HepG2 (cell line): ENCODE measurements at regions not wholly inside any gene's neighbourhood (a gene's known extent, or its start where the extent isn't known, plus 50 kb on each side); places are given as distances from the start of the nearest gene placed in this dataset.

Experiments
- ATAC-seq: fragments of 200-7000 bp; cut with Tn5 transposase; 3 replicates; pipeline ENCODE4 v1.9.1; 2020; ENCODE audit warnings: mild to moderate bottlenecking, moderate library complexity
- BruUV-seq: library from RNA; stranded (reverse); fragments of 400-500 nt; replicated peaks from 2 replicates; lab custom pipeline; 2021; lab: Mats Ljungman, UMichigan
- CTCF ChIA-PET: fragments of 300-600 bp; formaldehyde crosslinking; extraction: SDS; loops from one replicate; lab custom pipeline; 2021; ENCODE audit warnings: low total read pairs, inconsistent platforms, low intra/inter-chr PET ratio; lab: Yijun Ruan, JAX
- POLR2A ChIA-PET: fragments of 350-600 bp; sonication (Branson Sonifier 250); formaldehyde crosslinking; loops from one replicate; lab custom pipeline; 2020; ENCODE audit warnings: antibody characterized with exemption, inconsistent platforms; lab: Yijun Ruan, JAX
- DNase-seq: peaks from one replicate; pipeline ENCODE4 v3.0.0-alpha.2; 2015; ENCODE audit warnings: low spot score
- FAIRE-seq: peaks from 3 replicates; lab custom pipeline; 2011; peaks lifted over from hg19 to GRCh38; lab: Jason Lieb, UNC
- H2AFZ ChIP-seq: one replicate; pipeline ENCODE4 v1.6.1; 2011; ENCODE audit warnings: low read length, inconsistent platforms
- H3K27ac ChIP-seq: fragments of 300-600 bp; 3 replicates; pipeline ENCODE4 v1.8.0; 2011; ENCODE audit warnings: mixed run types, mild to moderate bottlenecking, mixed read lengths, low read length, inconsistent platforms; ENCODE audit not compliant: insufficient read depth; ENCODE audit errors: extremely low read length
- H3K27me3 ChIP-seq, 2 experiments: fragments of 200-600 bp in 1 of 2; 2 replicates in 1 of 2; 3 replicates in 1 of 2; pipeline versions ENCODE4 v1.6.0 to v1.8.0; 2011; ENCODE audit warnings: low read length in 2 of 2, mild to moderate bottlenecking in 2 of 2, moderate library complexity in 2 of 2, inconsistent platforms in 1 of 2; ENCODE audit not compliant: insufficient read depth in 2 of 2, control insufficient read depth in 1 of 2
- H3K36me3 ChIP-seq, 2 experiments: fragments of 200-600 bp in 1 of 2; replicated peaks in 1 of 2; 2 replicates in 1 of 2; 3 replicates in 1 of 2; pipeline versions ENCODE4 v1.5.1 to v1.8.0; 2011; ENCODE audit warnings: low read length in 2 of 2, inconsistent platforms in 1 of 2; ENCODE audit not compliant: insufficient read depth in 2 of 2, control insufficient read depth in 1 of 2
- H3K4me1 ChIP-seq: 2 replicates; pipeline ENCODE4 v1.5.1; 2012; ENCODE audit warnings: low read length, inconsistent platforms; ENCODE audit not compliant: insufficient read depth
- H3K4me2 ChIP-seq: 2 replicates; pipeline ENCODE4 v1.6.0; 2011; ENCODE audit warnings: low read depth, low read length, inconsistent platforms
- H3K4me3 ChIP-seq, 3 experiments: fragments of 200-600 bp in 1 of 3; sonication (generic), shearing (Covaris generic) in 1 of 3; replicated peaks in 1 of 3; 2 replicates each; pipeline ENCODE4 v1.5.1; 2011 to 2016; ENCODE audit warnings: low read length in 3 of 3, inconsistent platforms in 2 of 3, low read depth in 2 of 3, mild to moderate bottlenecking in 2 of 3, control low read depth in 1 of 3, mixed read lengths in 1 of 3; ENCODE audit not compliant: insufficient read depth in 1 of 3
- H3K79me2 ChIP-seq: one replicate; pipeline ENCODE4 v1.6.1; 2011; ENCODE audit warnings: low read length, inconsistent platforms; ENCODE audit not compliant: insufficient read depth
- H3K9ac ChIP-seq: 2 replicates; pipeline ENCODE4 v1.6.0; 2011; ENCODE audit warnings: mild to moderate bottlenecking, low read depth, low read length, inconsistent platforms; ENCODE audit not compliant: insufficient read depth
- H3K9me3 ChIP-seq: 2 replicates; pipeline ENCODE4 v1.5.1; 2012; ENCODE audit warnings: mild to moderate bottlenecking, low read length
- H4K20me1 ChIP-seq: 2 replicates; pipeline ENCODE4 v1.6.0; 2011; ENCODE audit warnings: inconsistent platforms, mild to moderate bottlenecking, low read length, moderate library complexity; ENCODE audit not compliant: insufficient read depth
- EEA1 ChIP-seq: sonication (generic); formaldehyde crosslinking; IDR thresholded peaks from 2 replicates; pipeline ENCODE4 v1.5.1; 2020; ENCODE audit warnings: mild to moderate bottlenecking, missing genetic modification reagents, borderline replicate concordance
- FUBP1 ChIP-seq: sonication (generic); formaldehyde crosslinking; IDR thresholded peaks from 2 replicates; pipeline ENCODE4 v1.5.1; 2020; ENCODE audit warnings: missing genetic modification reagents, mild to moderate bottlenecking, borderline replicate concordance
- HNRNPH1 ChIP-seq: fragments of 200-400 bp; formaldehyde crosslinking; optimal IDR thresholded peaks from 2 replicates; pipeline ENCODE3; 2017; ENCODE audit warnings: mild to moderate bottlenecking, low read depth, low read length
- NFIC ChIP-seq: IDR thresholded peaks from 2 replicates; pipeline ENCODE4 v1.6.1; 2012; ENCODE audit warnings: mild to moderate bottlenecking, low read length, inconsistent platforms
- PITX1 ChIP-seq: sonication (generic); formaldehyde crosslinking; IDR thresholded peaks from 2 replicates; pipeline ENCODE4 v1.5.1; 2020; ENCODE audit warnings: mild to moderate bottlenecking, missing genetic modification reagents
- POGK ChIP-seq: sonication (generic); formaldehyde crosslinking; conservative IDR thresholded peaks from 2 replicates; pipeline ENCODE4 v1.8.0; 2022; ENCODE audit warnings: mild to moderate bottlenecking, moderate library complexity, missing genetic modification reagents
- RBM39 ChIP-seq: fragments of 200-400 bp; formaldehyde crosslinking; IDR thresholded peaks from one replicate; pipeline ENCODE4 v1.6.1; 2018; ENCODE audit warnings: antibody characterized with exemption, mild to moderate bottlenecking, low read depth, low read length; ENCODE audit not compliant: poor library complexity, severe bottlenecking
- ZBTB26 ChIP-seq: IDR thresholded peaks from 2 replicates; pipeline ENCODE4 v1.6.1; 2016; ENCODE audit warnings: missing compliant biosample characterization, missing genetic modification reagents, borderline replicate concordance
- ZFAT ChIP-seq: sonication (generic); formaldehyde crosslinking; conservative IDR thresholded peaks from 2 replicates; pipeline ENCODE4 v1.8.1; 2023; ENCODE audit warnings: missing genetic modification reagents, inconsistent platforms
- ZNF383 ChIP-seq: sonication (generic); formaldehyde crosslinking; IDR thresholded peaks from 2 replicates; pipeline ENCODE4 v1.4.0; 2020; ENCODE audit warnings: missing genetic modification reagents, mild to moderate bottlenecking, borderline replicate concordance
- ZNF614 ChIP-seq: IDR thresholded peaks from 2 replicates; pipeline ENCODE4 v1.6.1; 2018; ENCODE audit warnings: missing biosample characterization, missing genetic modification reagents, inconsistent platforms, borderline replicate concordance
- ZZZ3 ChIP-seq: sonication (generic); formaldehyde crosslinking; IDR thresholded peaks from 2 replicates; pipeline ENCODE4 v1.4.0; 2020; ENCODE audit warnings: missing genetic modification reagents, mild to moderate bottlenecking, borderline replicate concordance
- WGBS: methylation state at CpG from one replicate; pipeline ENCODE4 v1.1.6; 2017; ENCODE audit warnings: low lambda C conversion rate; 5-methylcytosine and 5-hydroxymethylcytosine counted together
- in situ Hi-C: cut with HindIII; loops from 2 replicates; pipeline ENCODE4 v1.10.0; 2017; ENCODE audit warnings: low pct_unique_long_range_greater_than_20kb; ENCODE audit not compliant: extremely low pct_ligation_motif_present
- intact Hi-C: fragments of 100-400 bp; cut with micrococcal nuclease; formaldehyde crosslinking; loops from one replicate; pipeline ENCODE4 v1.10.0; 2022; ENCODE audit not compliant: unreplicated experiment

- CTCF ChIA-PET: no interaction called here
- no peak for TF ChIP-seq FUBP1 (CRISPR knock-in tag)
- no peak for TF ChIP-seq ZFAT
- TF ChIP-seq PITX1 (CRISPR knock-in tag): no peak
- no peak for TF ChIP-seq ZBTB26
- no peak for TF ChIP-seq HNRNPH1
- no peak for TF ChIP-seq RBM39
- no peak for TF ChIP-seq EEA1
- TF ChIP-seq ZNF614 (CRISPR knock-in tag): no peak
- no peak for TF ChIP-seq ZZZ3 (CRISPR knock-in tag)
- no peak for TF ChIP-seq POGK (CRISPR knock-in tag)
- TF ChIP-seq NFIC: no peak
- TF ChIP-seq ZNF383 (CRISPR knock-in tag): no peak
- TF ChIP-seq, all 625 proteins: peak for 0
- ATAC-seq: no peak
These were observed 173.1 kb upstream of the IRX3 start for GRCh38 chr16:54459509-54460262.

More at GRCh38 chr16:54459509-54460262, 173.1 kb upstream of the IRX3 start:
- Histone ChIP-seq H3K4me1 (no peaks in the 10 kb centered on the region), H3K9me3 (peaks cover 21% of the 10 kb centered on the region), H3K79me2 (no peaks in the 10 kb centered on the region), H2AFZ (no peak overlapping the region), H3K36me3 (no peaks in the 10 kb centered on the region), H3K27me3 (peaks cover 0 to 8% of the 10 kb centered on the region in 2 experiments; a peak in 1 of 5 replicates), H3K4me3 (no peak overlapping the region), H4K20me1 (no peaks in the 10 kb centered on the region), H3K27ac (no peak overlapping the region), H3K4me2 (no peak overlapping the region), H3K9ac (no peak overlapping the region)
- in situ Hi-C loops (no loop called here), intact Hi-C loops (no loop called here)
- POLR2A ChIA-PET: no interaction called here
- BruUV-seq: no TSS peak
- FAIRE-seq: no peak
- 38% methylated on average over 13 of the region's 13 CpGs for WGBS
- no peak for DNase-seq
